Endothelial cell of umbilical vein (primary cell): ENCODE measurements at regions not wholly inside any gene's neighbourhood (a gene's known extent, or its start where the extent isn't known, plus 50 kb on each side); places are given as distances from the start of the nearest gene placed in this dataset.

Experiments
- BruUV-seq: library from RNA; stranded (reverse); fragments of 400-500 nt; replicated peaks from 2 replicates; lab custom pipeline; 2021; lab: Mats Ljungman, UMichigan
- CTCF ChIA-PET: fragments of 300-600, 350-600 bp; sonication (Branson Sonifier 250); formaldehyde crosslinking; loops from one replicate; lab custom pipeline; 2021; ENCODE audit warnings: antibody characterized with exemption, inconsistent platforms; lab: Charles Lee
- POLR2A ChIA-PET: fragments of 300-600, 350-600 bp; sonication (Branson Sonifier 250); formaldehyde crosslinking; loops from one replicate; lab custom pipeline; 2021; ENCODE audit warnings: antibody characterized with exemption, inconsistent platforms; lab: Charles Lee
- DNase-seq: peaks from one replicate; pipeline ENCODE4 v3.0.0-alpha.2; 2011; ENCODE audit warnings: low read depth, low spot score
- FAIRE-seq: peaks from 2 replicates; lab custom pipeline; 2011; peaks lifted over from hg19 to GRCh38; lab: Jason Lieb, UNC
- H2AFZ ChIP-seq: 2 replicates; pipeline ENCODE4 v1.6.0; 2012; ENCODE audit warnings: low read depth, low read length, control low read depth, inconsistent platforms
- H3K27ac ChIP-seq: 2 replicates; pipeline ENCODE4 v1.5.1; 2011; ENCODE audit warnings: low read depth, mild to moderate bottlenecking, control low read depth, low read length, moderate library complexity; ENCODE audit not compliant: insufficient read depth
- H3K27me3 ChIP-seq, 2 experiments: 2 replicates each; pipeline versions ENCODE4 v1.6.0 to v1.6.1; 2011; ENCODE audit warnings: low read length in 2 of 2, mixed read lengths in 1 of 2; ENCODE audit not compliant: control insufficient read depth in 2 of 2, insufficient read depth in 2 of 2
- H3K36me3 ChIP-seq, 2 experiments: 2 replicates in 1 of 2; 3 replicates in 1 of 2; pipeline ENCODE4 v1.5.1; 2011; ENCODE audit warnings: low read length in 2 of 2, mild to moderate bottlenecking in 1 of 2, moderate library complexity in 1 of 2; ENCODE audit not compliant: control insufficient read depth in 2 of 2, insufficient read depth in 2 of 2; ENCODE audit errors: extremely low read depth in 1 of 2
- H3K4me1 ChIP-seq: 3 replicates; pipeline ENCODE4 v1.5.1; 2011; ENCODE audit warnings: mild to moderate bottlenecking, low read length; ENCODE audit not compliant: control insufficient read depth, insufficient read depth; ENCODE audit errors: extremely low read depth
- H3K4me2 ChIP-seq: 2 replicates; pipeline ENCODE4 v1.6.1; 2011; ENCODE audit warnings: low read length, control low read depth, mixed read lengths; ENCODE audit not compliant: insufficient read depth
- H3K4me3 ChIP-seq, 3 experiments: fragments of 200-600 bp in 1 of 3; sonication (generic), shearing (Covaris generic) in 1 of 3; replicated peaks in 1 of 3; 2 replicates each; pipeline ENCODE4 v1.5.1; 2011 to 2016; ENCODE audit warnings: control low read depth in 3 of 3, low read length in 3 of 3, mild to moderate bottlenecking in 2 of 3, inconsistent platforms in 1 of 3, low read depth in 1 of 3, moderate library complexity in 1 of 3; ENCODE audit not compliant: insufficient read depth in 1 of 3
- H3K79me2 ChIP-seq: 2 replicates; pipeline ENCODE4 v1.6.0; 2012; ENCODE audit warnings: low read length, inconsistent platforms; ENCODE audit not compliant: control insufficient read depth, insufficient read depth
- H3K9ac ChIP-seq: replicated peaks from 2 replicates; pipeline ENCODE3; 2011; ENCODE audit warnings: low read length, control low read depth; ENCODE audit not compliant: insufficient read depth; ENCODE audit errors: extremely low read depth
- H3K9me1 ChIP-seq: replicated peaks from 3 replicates; pipeline ENCODE4 v1.6.0; 2011; ENCODE audit warnings: mild to moderate bottlenecking, low read length; ENCODE audit not compliant: control insufficient read depth, insufficient read depth; ENCODE audit errors: extremely low read depth
- H3K9me3 ChIP-seq: replicated peaks from 2 replicates; pipeline ENCODE4 v1.5.1; 2012; ENCODE audit warnings: low read length, inconsistent platforms; ENCODE audit not compliant: control insufficient read depth, insufficient read depth
- H4K20me1 ChIP-seq: replicated peaks from 2 replicates; pipeline ENCODE3; 2011; ENCODE audit warnings: mild to moderate bottlenecking, low read length; ENCODE audit not compliant: control insufficient read depth, insufficient read depth; ENCODE audit errors: extremely low read depth
- EZH2 ChIP-seq: IDR thresholded peaks from 2 replicates; pipeline ENCODE4 v1.6.1; 2012; ENCODE audit warnings: borderline replicate concordance, low read depth, mild to moderate bottlenecking, moderate library complexity, low read length, inconsistent platforms; ENCODE audit not compliant: severe bottlenecking
- FOS ChIP-seq: IDR thresholded peaks from 2 replicates; pipeline ENCODE4 v1.6.1; 2011; ENCODE audit warnings: mild to moderate bottlenecking, low read length, moderate library complexity, borderline replicate concordance; ENCODE audit not compliant: insufficient read depth
- GATA2 ChIP-seq: IDR thresholded peaks from 2 replicates; pipeline ENCODE4 v1.7.0; 2011; ENCODE audit warnings: low read depth, mild to moderate bottlenecking, moderate library complexity, mixed read lengths, low read length; ENCODE audit not compliant: insufficient read length, insufficient read depth
- JUN ChIP-seq: IDR thresholded peaks from 2 replicates; pipeline ENCODE4 v1.6.1; 2011; ENCODE audit warnings: borderline replicate concordance, low read depth; ENCODE audit not compliant: insufficient read length, insufficient read depth
- MYC ChIP-seq: IDR thresholded peaks from one replicate; pipeline ENCODE4 v1.6.1; 2011; ENCODE audit warnings: mild to moderate bottlenecking, low read depth, low read length
- POLR2A ChIP-seq: IDR thresholded peaks from 2 replicates; pipeline ENCODE4 v1.6.1; 2012; ENCODE audit warnings: low read depth, mild to moderate bottlenecking, control low read depth, low read length
- POLR2AphosphoS5 ChIP-seq: IDR thresholded peaks from 2 replicates; pipeline ENCODE4 v1.6.1; 2012; ENCODE audit warnings: low read depth, mild to moderate bottlenecking, control low read depth, low read length, moderate library complexity; ENCODE audit not compliant: insufficient read depth
- dilution Hi-C: fragments of 300-500 bp; cut with MboI; formaldehyde crosslinking; loops from one replicate; pipeline ENCODE4 v1.15.0; 2019; ENCODE audit warnings: low sequenced_read_pairs; ENCODE audit not compliant: extremely low pct_ligation_motif_present
- intact Hi-C: fragments of 100-400 bp; cut with micrococcal nuclease; formaldehyde crosslinking; loops from one replicate; pipeline ENCODE4 v1.10.0; 2022
- TF ChIP-seq, protein P1 (sequence below), 2 donors: IDR thresholded peaks; 1 replicate in 1 of 2; 2 replicates in 1 of 2; pipeline ENCODE4 v1.5.1; 2011; ENCODE audit warnings: low read length in 2 of 2, mild to moderate bottlenecking in 2 of 2, moderate library complexity in 2 of 2, control low read depth in 1 of 2, inconsistent platforms in 1 of 2, low read depth in 1 of 2; ENCODE audit not compliant: insufficient read depth in 1 of 2; ENCODE audit errors: extremely low read depth in 1 of 2
- TF ChIP-seq, protein P2 (sequence below): IDR thresholded peaks from 2 replicates; pipeline ENCODE4 v1.6.1; 2011; ENCODE audit not compliant: insufficient read depth, insufficient read length

DNA sequence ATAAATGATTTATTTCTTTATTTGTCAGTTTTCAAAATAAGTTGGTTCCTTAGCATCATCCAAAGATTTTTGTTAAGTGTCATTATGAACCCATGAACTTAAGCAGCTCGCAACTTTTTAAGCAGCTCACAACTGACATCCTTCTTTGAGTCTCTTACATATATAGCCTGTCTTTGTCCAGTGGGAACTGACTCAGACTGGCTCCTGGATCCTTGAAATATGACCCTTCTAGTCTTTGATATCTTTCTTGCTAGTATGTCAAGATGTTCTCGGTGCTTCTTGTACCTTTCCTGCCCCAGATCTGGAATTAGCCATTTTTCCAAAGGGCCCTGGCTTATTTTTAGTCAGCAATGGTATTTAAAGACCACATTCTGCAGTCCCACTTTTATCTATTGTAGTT is 53.9 kb upstream of the ARID5B start:
- no peak for DNase-seq
- TF ChIP-seq, protein P1, sequence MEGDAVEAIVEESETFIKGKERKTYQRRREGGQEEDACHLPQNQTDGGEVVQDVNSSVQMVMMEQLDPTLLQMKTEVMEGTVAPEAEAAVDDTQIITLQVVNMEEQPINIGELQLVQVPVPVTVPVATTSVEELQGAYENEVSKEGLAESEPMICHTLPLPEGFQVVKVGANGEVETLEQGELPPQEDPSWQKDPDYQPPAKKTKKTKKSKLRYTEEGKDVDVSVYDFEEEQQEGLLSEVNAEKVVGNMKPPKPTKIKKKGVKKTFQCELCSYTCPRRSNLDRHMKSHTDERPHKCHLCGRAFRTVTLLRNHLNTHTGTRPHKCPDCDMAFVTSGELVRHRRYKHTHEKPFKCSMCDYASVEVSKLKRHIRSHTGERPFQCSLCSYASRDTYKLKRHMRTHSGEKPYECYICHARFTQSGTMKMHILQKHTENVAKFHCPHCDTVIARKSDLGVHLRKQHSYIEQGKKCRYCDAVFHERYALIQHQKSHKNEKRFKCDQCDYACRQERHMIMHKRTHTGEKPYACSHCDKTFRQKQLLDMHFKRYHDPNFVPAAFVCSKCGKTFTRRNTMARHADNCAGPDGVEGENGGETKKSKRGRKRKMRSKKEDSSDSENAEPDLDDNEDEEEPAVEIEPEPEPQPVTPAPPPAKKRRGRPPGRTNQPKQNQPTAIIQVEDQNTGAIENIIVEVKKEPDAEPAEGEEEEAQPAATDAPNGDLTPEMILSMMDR (IDR thresholded peaks at IDR 0.05; ENCODE audit: extremely low read depth in 1 of 2, insufficient read depth in 1 of 2, low read depth in 1 of 2, low read length in 2 of 2), result no peak
- ChIA-PET POLR2A (no interaction called here), CTCF (interaction anchor here (0.9 to 1.0 kb wide), 3 partner anchors 10 to 50 kb away, joined by 3 to 6 read pairs (median 4); no protein-coding TSS in a partner anchor)
- no peak overlapping the region for H3K27ac ChIP-seq
- BruUV-seq, result no TSS peak
- dilution Hi-C loops (no loop called here), intact Hi-C loops (no loop called here)
- H3K9me3 ChIP-seq, result no peaks in the 10 kb centered on the region
- no peaks in the 10 kb centered on the region for H3K27me3 ChIP-seq
- H4K20me1 ChIP-seq, result no peaks in the 10 kb centered on the region
- H3K79me2 ChIP-seq, result no peaks in the 10 kb centered on the region
- no peaks in the 10 kb centered on the region for H3K36me3 ChIP-seq
- H3K4me2 ChIP-seq, result no peak overlapping the region
- no peaks in the 10 kb centered on the region for H3K9me1 ChIP-seq
- FAIRE-seq, result no peak
- no peaks in the 10 kb centered on the region for H3K4me1 ChIP-seq
- H3K9ac ChIP-seq, result no peak overlapping the region
- no peak overlapping the region for H2AFZ ChIP-seq
- no peak overlapping the region for H3K4me3 ChIP-seq

DNA sequence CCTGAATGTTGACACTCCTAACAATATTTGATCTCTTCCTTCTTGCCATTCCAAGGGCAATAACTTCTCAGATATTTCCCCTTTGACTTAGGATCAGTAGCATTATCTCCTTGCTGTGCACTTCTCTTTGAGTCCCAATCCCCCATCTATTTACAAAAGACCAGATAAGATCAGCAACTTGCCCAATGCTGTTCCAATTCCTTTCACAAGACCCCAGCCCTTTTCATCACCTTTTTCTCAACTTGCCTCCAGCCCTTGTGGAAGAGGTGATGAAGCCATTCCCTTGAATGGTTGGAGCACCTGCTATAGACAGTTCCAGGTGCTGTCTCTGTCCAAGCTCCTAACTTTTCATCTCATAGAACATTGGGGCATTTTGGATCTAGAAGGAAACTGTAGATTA is 51.1 kb upstream of the ARID5B start:
- FAIRE-seq (no peak), DNase-seq (no peak)
- Histone ChIP-seq H3K79me2 (no peaks in the 10 kb centered on the region), H2AFZ (no peak overlapping the region), H3K9me1 (no peaks in the 10 kb centered on the region), H3K4me3 (no peak overlapping the region), H3K36me3 (no peaks in the 10 kb centered on the region), H3K4me1 (no peaks in the 10 kb centered on the region), H3K4me2 (no peak overlapping the region), H3K9ac (no peak overlapping the region), H4K20me1 (no peaks in the 10 kb centered on the region), H3K27ac (no peak overlapping the region), H3K9me3 (no peaks in the 10 kb centered on the region), H3K27me3 (no peaks in the 10 kb centered on the region)
- POLR2A ChIA-PET, result no interaction called here
- BruUV-seq, result no TSS peak
- dilution Hi-C loops, result no loop called here
- intact Hi-C loops, result no loop called here
- TF ChIP-seq, protein P2, sequence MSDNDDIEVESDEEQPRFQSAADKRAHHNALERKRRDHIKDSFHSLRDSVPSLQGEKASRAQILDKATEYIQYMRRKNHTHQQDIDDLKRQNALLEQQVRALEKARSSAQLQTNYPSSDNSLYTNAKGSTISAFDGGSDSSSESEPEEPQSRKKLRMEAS, result no peak
- no peak for TF ChIP-seq MYC
- TF ChIP-seq JUN, result no peak
- no peak for TF ChIP-seq EZH2
- no peak for TF ChIP-seq POLR2AphosphoS5
- TF ChIP-seq GATA2, result no peak
- no peak for TF ChIP-seq POLR2A
- TF ChIP-seq, protein P1 (IDR thresholded peaks at IDR 0.05; ENCODE audit: extremely low read depth in 1 of 2, insufficient read depth in 1 of 2, low read depth in 1 of 2, low read length in 2 of 2), result no peak
- TF ChIP-seq FOS, result no peak
- CTCF ChIA-PET, result no interaction called here
